ENCODE measurements at regions not wholly inside any gene's neighbourhood (a gene's known extent, or its start where the extent isn't known, plus 50 kb on each side); places are given as distances from the start of the nearest gene placed in this dataset.

GRCh38 chr9:536597-537511 is 304.6 kb upstream of the DMRT1 start:
- TF ChIP-seq POLR2A (IDR thresholded peaks at IDR 0.05): no peak
- TF ChIP-seq, protein P1, sequence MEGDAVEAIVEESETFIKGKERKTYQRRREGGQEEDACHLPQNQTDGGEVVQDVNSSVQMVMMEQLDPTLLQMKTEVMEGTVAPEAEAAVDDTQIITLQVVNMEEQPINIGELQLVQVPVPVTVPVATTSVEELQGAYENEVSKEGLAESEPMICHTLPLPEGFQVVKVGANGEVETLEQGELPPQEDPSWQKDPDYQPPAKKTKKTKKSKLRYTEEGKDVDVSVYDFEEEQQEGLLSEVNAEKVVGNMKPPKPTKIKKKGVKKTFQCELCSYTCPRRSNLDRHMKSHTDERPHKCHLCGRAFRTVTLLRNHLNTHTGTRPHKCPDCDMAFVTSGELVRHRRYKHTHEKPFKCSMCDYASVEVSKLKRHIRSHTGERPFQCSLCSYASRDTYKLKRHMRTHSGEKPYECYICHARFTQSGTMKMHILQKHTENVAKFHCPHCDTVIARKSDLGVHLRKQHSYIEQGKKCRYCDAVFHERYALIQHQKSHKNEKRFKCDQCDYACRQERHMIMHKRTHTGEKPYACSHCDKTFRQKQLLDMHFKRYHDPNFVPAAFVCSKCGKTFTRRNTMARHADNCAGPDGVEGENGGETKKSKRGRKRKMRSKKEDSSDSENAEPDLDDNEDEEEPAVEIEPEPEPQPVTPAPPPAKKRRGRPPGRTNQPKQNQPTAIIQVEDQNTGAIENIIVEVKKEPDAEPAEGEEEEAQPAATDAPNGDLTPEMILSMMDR (IDR thresholded peaks at IDR 0.05): no peak

Measured in lower leg skin (tissue), 3 donors.